ENCODE measurements at regions not wholly inside any gene's neighbourhood (a gene's known extent, or its start where the extent isn't known, plus 50 kb on each side); places are given as distances from the start of the nearest gene placed in this dataset.

DNA sequence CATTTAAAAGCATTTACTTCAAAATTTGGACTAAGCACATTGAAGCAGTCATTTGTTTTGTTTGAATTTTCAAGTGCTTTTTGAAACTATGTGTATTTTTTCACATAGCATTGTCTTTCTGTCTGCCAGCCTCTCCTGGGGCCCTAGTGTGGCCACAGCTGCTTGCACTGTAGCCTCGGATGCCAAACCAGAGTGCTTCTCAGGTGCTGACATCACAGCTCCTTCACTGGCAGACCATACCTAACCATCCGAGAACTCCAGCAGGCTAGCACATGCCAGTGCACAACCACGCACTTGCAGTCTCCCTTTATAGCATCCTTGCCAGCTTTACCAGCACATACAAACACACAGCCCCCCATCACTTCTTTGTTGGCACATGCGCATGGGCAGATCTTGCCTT, 1019.7 kb downstream of the STPG2 start:
- H2BK15ac ChIP-seq (ENCODE audit: low read depth, low read length): no peak overlapping the region
- H4K91ac ChIP-seq (ENCODE audit: insufficient read depth, low read depth, low read length): no peak overlapping the region
- H3K9me1 ChIP-seq (ENCODE audit: insufficient read depth, low read length): no peaks in the 10 kb centered on the region
- no peaks in the 10 kb centered on the region for H4K20me1 ChIP-seq (ENCODE audit: insufficient read depth, low read length)
- no peaks in the 10 kb centered on the region for H3K36me3 ChIP-seq (ENCODE audit: control insufficient read depth, insufficient read depth, low read length)
- TF ChIP-seq, protein P1, sequence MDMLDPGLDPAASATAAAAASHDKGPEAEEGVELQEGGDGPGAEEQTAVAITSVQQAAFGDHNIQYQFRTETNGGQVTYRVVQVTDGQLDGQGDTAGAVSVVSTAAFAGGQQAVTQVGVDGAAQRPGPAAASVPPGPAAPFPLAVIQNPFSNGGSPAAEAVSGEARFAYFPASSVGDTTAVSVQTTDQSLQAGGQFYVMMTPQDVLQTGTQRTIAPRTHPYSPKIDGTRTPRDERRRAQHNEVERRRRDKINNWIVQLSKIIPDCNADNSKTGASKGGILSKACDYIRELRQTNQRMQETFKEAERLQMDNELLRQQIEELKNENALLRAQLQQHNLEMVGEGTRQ (IDR thresholded peaks at IDR 0.05; ENCODE audit: low read depth, low read length): no peak
- no peak for TF ChIP-seq MAFK (IDR thresholded peaks at IDR 0.05; ENCODE audit: low read depth, low read length)
- TF ChIP-seq CHD1 (IDR thresholded peaks at IDR 0.05; ENCODE audit: low read depth, low read length): no peak
- TF ChIP-seq MXI1 (IDR thresholded peaks at IDR 0.05; ENCODE audit: borderline replicate concordance, low read depth, low read length): no peak
- TF ChIP-seq SMC3 (IDR thresholded peaks at IDR 0.05; ENCODE audit: low read depth, low read length): no peak
- TF ChIP-seq, protein P2, sequence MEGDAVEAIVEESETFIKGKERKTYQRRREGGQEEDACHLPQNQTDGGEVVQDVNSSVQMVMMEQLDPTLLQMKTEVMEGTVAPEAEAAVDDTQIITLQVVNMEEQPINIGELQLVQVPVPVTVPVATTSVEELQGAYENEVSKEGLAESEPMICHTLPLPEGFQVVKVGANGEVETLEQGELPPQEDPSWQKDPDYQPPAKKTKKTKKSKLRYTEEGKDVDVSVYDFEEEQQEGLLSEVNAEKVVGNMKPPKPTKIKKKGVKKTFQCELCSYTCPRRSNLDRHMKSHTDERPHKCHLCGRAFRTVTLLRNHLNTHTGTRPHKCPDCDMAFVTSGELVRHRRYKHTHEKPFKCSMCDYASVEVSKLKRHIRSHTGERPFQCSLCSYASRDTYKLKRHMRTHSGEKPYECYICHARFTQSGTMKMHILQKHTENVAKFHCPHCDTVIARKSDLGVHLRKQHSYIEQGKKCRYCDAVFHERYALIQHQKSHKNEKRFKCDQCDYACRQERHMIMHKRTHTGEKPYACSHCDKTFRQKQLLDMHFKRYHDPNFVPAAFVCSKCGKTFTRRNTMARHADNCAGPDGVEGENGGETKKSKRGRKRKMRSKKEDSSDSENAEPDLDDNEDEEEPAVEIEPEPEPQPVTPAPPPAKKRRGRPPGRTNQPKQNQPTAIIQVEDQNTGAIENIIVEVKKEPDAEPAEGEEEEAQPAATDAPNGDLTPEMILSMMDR (conservative IDR thresholded peaks at IDR 0.05; ENCODE audit: low read depth, low read length): no peak
- TF ChIP-seq FOS (IDR thresholded peaks at IDR 0.05; ENCODE audit: low read depth, low read length): no peak
- TF ChIP-seq RAD21 (IDR thresholded peaks at IDR 0.05; ENCODE audit: low read length): no peak
- no peak for TF ChIP-seq RFX5 (IDR thresholded peaks at IDR 0.05; ENCODE audit: low read depth, low read length)
- no peak for TF ChIP-seq RCOR1 (IDR thresholded peaks at IDR 0.05; ENCODE audit: insufficient replicate concordance, low read length)
- no peak for TF ChIP-seq NFE2L2 (IDR thresholded peaks at IDR 0.05; ENCODE audit: low read depth, low read length)
- TF ChIP-seq BHLHE40 (IDR thresholded peaks at IDR 0.05; ENCODE audit: low read depth, low read length): no peak
- TF ChIP-seq, protein P3, sequence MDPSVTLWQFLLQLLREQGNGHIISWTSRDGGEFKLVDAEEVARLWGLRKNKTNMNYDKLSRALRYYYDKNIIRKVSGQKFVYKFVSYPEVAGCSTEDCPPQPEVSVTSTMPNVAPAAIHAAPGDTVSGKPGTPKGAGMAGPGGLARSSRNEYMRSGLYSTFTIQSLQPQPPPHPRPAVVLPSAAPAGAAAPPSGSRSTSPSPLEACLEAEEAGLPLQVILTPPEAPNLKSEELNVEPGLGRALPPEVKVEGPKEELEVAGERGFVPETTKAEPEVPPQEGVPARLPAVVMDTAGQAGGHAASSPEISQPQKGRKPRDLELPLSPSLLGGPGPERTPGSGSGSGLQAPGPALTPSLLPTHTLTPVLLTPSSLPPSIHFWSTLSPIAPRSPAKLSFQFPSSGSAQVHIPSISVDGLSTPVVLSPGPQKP (IDR thresholded peaks at IDR 0.05; ENCODE audit: borderline replicate concordance, low read depth, low read length): no peak
- TF ChIP-seq POLR2A (IDR thresholded peaks at IDR 0.05; ENCODE audit: low read depth, low read length): no peak
- no peak for TF ChIP-seq MAZ (IDR thresholded peaks at IDR 0.05; ENCODE audit: borderline replicate concordance, low read depth, low read length)
- no peak for TF ChIP-seq CEBPB (IDR thresholded peaks at IDR 0.05; ENCODE audit: low read depth, low read length)
- H3K4me1 ChIP-seq (ENCODE audit: control insufficient read depth, insufficient read depth, low read length): no peaks in the 10 kb centered on the region
- dilution Hi-C loops (cut with HindIII; ENCODE audit: low sequenced_read_pairs, unreplicated experiment): no loop called here
- WGBS, 2 experiments (ENCODE audit: extremely low coverage in 2 of 2, insufficient read length in 1 of 2): 50% methylated on average over 1 of the region's 4 CpGs; no CpG with 5 or more reads in 1 of the 2 experiments
- no peak overlapping the region for H3K4me3 ChIP-seq (ENCODE audit: insufficient read depth, low read depth, low read length)
- ATAC-seq (ENCODE audit: low read depth) (no peak), DNase-seq (no peak)
- in situ Hi-C loops (cut with MboI; ENCODE audit: low sequenced_read_pairs): no loop called here
- H4K5ac ChIP-seq (ENCODE audit: low read depth, low read length): no peak overlapping the region
- no peak overlapping the region for H3K18ac ChIP-seq (ENCODE audit: low read depth, low read length)
- no peaks in the 10 kb centered on the region for H3K27me3 ChIP-seq (ENCODE audit: control insufficient read depth, insufficient read depth, low read length)
- H2AFZ ChIP-seq (replicated peaks; ENCODE audit: low read length, poor library complexity): no peak overlapping the region
- no peak overlapping the region for H4K8ac ChIP-seq (ENCODE audit: low read depth in 2 of 2, low read length in 2 of 2)
- H3K23ac ChIP-seq (ENCODE audit: low read depth, low read length): no peak overlapping the region
- no TSS peak for BruUV-seq (replicated peaks)
- no peak overlapping the region for H2BK120ac ChIP-seq (ENCODE audit: low read depth, low read length)
- CTCF ChIA-PET: no interaction called here
- H2BK20ac ChIP-seq (ENCODE audit: low read depth, low read length): no peak overlapping the region
- H3K27ac ChIP-seq (ENCODE audit: insufficient read depth, low read length): no peak overlapping the region
- no peak overlapping the region for H2AK9ac ChIP-seq (replicated peaks; ENCODE audit: low read depth, low read length, poor library complexity)
- no peak overlapping the region for H3K4ac ChIP-seq (ENCODE audit: low read depth, low read length)
- H2BK5ac ChIP-seq (ENCODE audit: low read depth, low read length, poor library complexity, severe bottlenecking): no peak overlapping the region
- H3K4me2 ChIP-seq (ENCODE audit: low read depth, low read length): no peak overlapping the region
- H3K14ac ChIP-seq (replicated peaks; ENCODE audit: low read depth, low read length): no peak overlapping the region
- POLR2A ChIA-PET (ENCODE audit: unreplicated experiment): no interaction called here
- no peak overlapping the region for H3K9ac ChIP-seq (ENCODE audit: low read depth, low read length)
- no peak overlapping the region for H2AK5ac ChIP-seq (ENCODE audit: low read depth, low read length)
- H3K56ac ChIP-seq (ENCODE audit: extremely low read depth, insufficient read depth, low read length): no peak overlapping the region
- H3K9me3 ChIP-seq (ENCODE audit: control insufficient read depth, insufficient read depth, low read length): peaks cover 7% of the 10 kb centered on the region
- intact Hi-C loops (cut with micrococcal nuclease): no loop called here
- no peaks in the 10 kb centered on the region for H3K79me1 ChIP-seq (ENCODE audit: low read depth in 1 of 2, low read length in 2 of 2)
